ENCODE measurements at regions not wholly inside any gene's neighbourhood (a gene's known extent, or its start where the extent isn't known, plus 50 kb on each side); places are given as distances from the start of the nearest gene placed in this dataset.

- ATAC-seq, result no peak
- no peaks in the 10 kb centered on the region for H3K36me3 ChIP-seq
- H3K27me3 ChIP-seq, result peaks cover 0 to 3% (median 0%) of the 10 kb centered on the region in 3 donors
- in situ Hi-C loops (cut with MboI; ENCODE audit: low sequenced_read_pairs in 4 of 4) (no loop called here), intact Hi-C loops (cut with DNase I; ENCODE audit: low total_unique reads) (no loop called here)
- TF ChIP-seq POLR2A (IDR thresholded peaks at IDR 0.05) (no peak), CTCF (IDR thresholded peaks at IDR 0.05 in 4 of 5, conservative IDR thresholded peaks at IDR 0.05 in 1 of 5) (no peak)
- H3K4me3 ChIP-seq, result no peak overlapping the region
- no peak overlapping the region for H3K27ac ChIP-seq
- H3K9me3 ChIP-seq, result no peaks in the 10 kb centered on the region
- no peak for DNase-seq
- no peaks in the 10 kb centered on the region for H3K4me1 ChIP-seq
Measured at GRCh38 chr2:129190494-129190893, 789.0 kb upstream of the RAB6C start.

GRCh38 chr2:129191530-129191929, 787.9 kb upstream of the RAB6C start:
- no peaks in the 10 kb centered on the region for H3K4me1 ChIP-seq
- no peaks in the 10 kb centered on the region for H3K9me3 ChIP-seq
- TF ChIP-seq POLR2A (IDR thresholded peaks at IDR 0.05) (no peak), CTCF (IDR thresholded peaks at IDR 0.05 in 4 of 5, conservative IDR thresholded peaks at IDR 0.05 in 1 of 5) (no peak)
- in situ Hi-C loops (cut with MboI; ENCODE audit: low sequenced_read_pairs in 4 of 4), result no loop called here
- no peak overlapping the region for H3K4me3 ChIP-seq
- ATAC-seq, result no peak
- H3K27ac ChIP-seq, result no peak overlapping the region
- no peaks in the 10 kb centered on the region for H3K36me3 ChIP-seq
- no peak for DNase-seq
- intact Hi-C loops (cut with DNase I; ENCODE audit: low total_unique reads), result no loop called here
- H3K27me3 ChIP-seq, result no peaks in the 10 kb centered on the region

- Histone ChIP-seq H3K27ac (no peak overlapping the region), H3K9me3 (no peaks in the 10 kb centered on the region), H3K4me3 (no peak overlapping the region), H3K36me3 (no peaks in the 10 kb centered on the region), H3K27me3 (no peaks in the 10 kb centered on the region), H3K4me1 (no peaks in the 10 kb centered on the region)
- DNase-seq (no peak), ATAC-seq (no peak)
- in situ Hi-C loops (cut with MboI; ENCODE audit: low sequenced_read_pairs in 4 of 4), result no loop called here
- intact Hi-C loops (cut with DNase I; ENCODE audit: low total_unique reads), result no loop called here
- TF ChIP-seq CTCF (IDR thresholded peaks at IDR 0.05 in 4 of 5, conservative IDR thresholded peaks at IDR 0.05 in 1 of 5) (no peak), POLR2A (IDR thresholded peaks at IDR 0.05) (no peak)
Measured at GRCh38 chr2:129192117-129192516, 787.3 kb upstream of the RAB6C start.

GRCh38 chr2:129192841-129193253, 786.6 kb upstream of the RAB6C start:
- ATAC-seq, result no peak
- intact Hi-C loops (cut with DNase I; ENCODE audit: low total_unique reads), result no loop called here
- no peaks in the 10 kb centered on the region for H3K4me1 ChIP-seq

More at GRCh38 chr2:129192841-129193253, 786.6 kb upstream of the RAB6C start:
- Histone ChIP-seq H3K27me3 (no peaks in the 10 kb centered on the region), H3K27ac (no peak overlapping the region), H3K4me3 (no peak overlapping the region), H3K9me3 (no peaks in the 10 kb centered on the region), H3K36me3 (no peaks in the 10 kb centered on the region)
- no peak for DNase-seq
- in situ Hi-C loops (cut with MboI; ENCODE audit: low sequenced_read_pairs in 4 of 4), result no loop called here
- TF ChIP-seq POLR2A (IDR thresholded peaks at IDR 0.05) (no peak), CTCF (IDR thresholded peaks at IDR 0.05 in 4 of 5, conservative IDR thresholded peaks at IDR 0.05 in 1 of 5) (no peak)
